Caco-2 (cell line): ENCODE measurements at regions not wholly inside any gene's neighbourhood (a gene's known extent, or its start where the extent isn't known, plus 50 kb on each side); places are given as distances from the start of the nearest gene placed in this dataset.

ENCODE experiments used
- BruUV-seq: library from RNA; stranded (reverse); fragments of 400-500 nt; replicated peaks from 2 replicates; lab custom pipeline; 2021; lab: Mats Ljungman, UMichigan
- CTCF ChIA-PET: fragments of 300-600 bp; sonication (Branson Sonifier 250); formaldehyde crosslinking; loops from one replicate; lab custom pipeline; 2022; ENCODE audit warnings: antibody characterized with exemption; lab: Charles Lee
- POLR2A ChIA-PET: fragments of 300-600 bp; sonication (Branson Sonifier 250); formaldehyde crosslinking; loops from one replicate; lab custom pipeline; 2022; ENCODE audit warnings: antibody characterized with exemption; lab: Charles Lee
- DNase-seq, 2 experiments: peaks; one replicate each; pipeline versions ENCODE4 v3.0.0 to v3.0.0-alpha.2; 2020 to 2022
- H3K27me3 ChIP-seq: replicated peaks from 2 replicates; pipeline ENCODE4 v1.6.0; 2011; ENCODE audit warnings: low read length; ENCODE audit not compliant: control insufficient read depth, insufficient read depth
- H3K36me3 ChIP-seq: 2 replicates; pipeline ENCODE4 v1.5.1; 2011; ENCODE audit warnings: low read length; ENCODE audit not compliant: control insufficient read depth, insufficient read depth
- H3K4me1 ChIP-seq: fragments of 250-450 bp; sonication (Bioruptor Pico); 2 replicates; pipeline ENCODE4 v1.5.1; 2020; ENCODE audit warnings: mild to moderate bottlenecking
- H3K4me3 ChIP-seq: 2 replicates; pipeline ENCODE4 v1.5.1; 2011; ENCODE audit warnings: low read depth, mild to moderate bottlenecking, control low read depth, low read length
- H3K9me3 ChIP-seq: fragments of 250-450 bp; sonication (Bioruptor Pico); 2 replicates; pipeline ENCODE4 v1.5.1; 2020; ENCODE audit warnings: mild to moderate bottlenecking, moderate library complexity
- H3K27ac Mint-ChIP-seq: one replicate; pipeline ENCODE4 v1.8.0; 2022; ENCODE audit warnings: mixed read lengths; ENCODE audit not compliant: unreplicated experiment
- H3K27me3 Mint-ChIP-seq: one replicate; pipeline ENCODE4 v1.8.0; 2022; ENCODE audit warnings: mixed read lengths; ENCODE audit not compliant: insufficient read depth, unreplicated experiment
- H3K36me3 Mint-ChIP-seq: one replicate; pipeline ENCODE4 v1.8.0; 2022; ENCODE audit warnings: mild to moderate bottlenecking, mixed read lengths; ENCODE audit not compliant: insufficient read depth, unreplicated experiment
- H3K4me1 Mint-ChIP-seq: one replicate; pipeline ENCODE4 v1.8.0; 2022; ENCODE audit warnings: low read depth, mixed read lengths; ENCODE audit not compliant: unreplicated experiment
- H3K4me3 Mint-ChIP-seq: one replicate; pipeline ENCODE4 v1.8.0; 2022; ENCODE audit warnings: mild to moderate bottlenecking, moderate library complexity, mixed read lengths; ENCODE audit not compliant: unreplicated experiment
- H3K9me3 Mint-ChIP-seq: one replicate; pipeline ENCODE4 v1.8.0; 2022; ENCODE audit warnings: mixed read lengths; ENCODE audit not compliant: unreplicated experiment
- intact Hi-C: fragments of 100-400 bp; cut with micrococcal nuclease; formaldehyde crosslinking; loops from one replicate; pipeline ENCODE4 v1.10.0; 2022; ENCODE audit not compliant: unreplicated experiment
- TF ChIP-seq, protein P1 (sequence below), 2 experiments: fragments of 200-600 bp in 1 of 2; IDR thresholded peaks; 1 replicate in 1 of 2; 2 replicates in 1 of 2; pipeline versions ENCODE4 v1.5.1 to v1.8.0; 2011 to 2022; ENCODE audit warnings: antibody characterized with exemption in 1 of 2, control low read depth in 1 of 2, inconsistent platforms in 1 of 2, low read depth in 1 of 2, low read length in 1 of 2, mild to moderate bottlenecking in 1 of 2, moderate library complexity in 1 of 2; ENCODE audit not compliant: insufficient read depth in 1 of 2, severe bottlenecking in 1 of 2, unreplicated experiment in 1 of 2

DNA sequence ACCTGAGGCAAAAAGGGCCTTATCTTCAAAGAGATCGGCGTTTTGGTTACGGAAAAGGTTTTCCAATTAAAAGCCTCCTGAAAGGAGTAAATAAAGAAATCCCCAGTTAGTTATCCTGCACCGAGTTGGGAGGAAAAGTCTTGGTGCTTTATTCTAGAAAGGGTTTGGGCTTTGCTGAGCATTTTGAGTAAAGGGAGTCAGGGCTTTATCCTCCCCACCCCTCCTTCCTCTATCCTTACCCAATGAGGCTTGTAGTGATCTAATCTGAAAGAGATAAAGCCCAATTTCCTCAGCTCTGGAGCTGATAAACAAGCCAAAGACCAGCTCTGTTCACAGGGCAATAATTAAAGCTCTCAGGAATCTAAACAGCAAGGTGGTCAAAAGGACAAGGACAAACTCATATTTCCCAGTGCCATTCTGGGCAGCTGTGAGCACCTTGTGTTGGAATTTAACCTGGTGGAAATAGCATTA lies 188.9 kb upstream of the TSC22D1 start:
- H3K27ac Mint-ChIP-seq, result peak overlapping the region; percentile 80
- Histone ChIP-seq H3K36me3 (no peaks in the 10 kb centered on the region), H3K4me1 (peaks cover 69% of the 10 kb centered on the region), H3K27me3 (no peaks in the 10 kb centered on the region), H3K9me3 (no peaks in the 10 kb centered on the region), H3K4me3 (no peak overlapping the region)
- POLR2A ChIA-PET, result interaction anchor here (0.5 to 0.6 kb wide), 2 partner anchors 330 to 573 kb away, joined by 3 to 7 read pairs; no protein-coding TSS in a partner anchor
- BruUV-seq, result no TSS peak
- CTCF ChIA-PET, result interaction anchor here (1.1 kb wide), 1 partner anchor 50 kb away, joined by 3 read pairs; no protein-coding TSS in a partner anchor
- intact Hi-C loops, result loop anchor here (1.0 to 5.0 kb wide), 3 partner anchors 9 to 87 kb away; no protein-coding TSS in a partner anchor
- H3K36me3 Mint-ChIP-seq, result no peaks in the 10 kb centered on the region
- peak overlapping the region; percentile 47 for H3K4me3 Mint-ChIP-seq
- TF ChIP-seq, protein P1, sequence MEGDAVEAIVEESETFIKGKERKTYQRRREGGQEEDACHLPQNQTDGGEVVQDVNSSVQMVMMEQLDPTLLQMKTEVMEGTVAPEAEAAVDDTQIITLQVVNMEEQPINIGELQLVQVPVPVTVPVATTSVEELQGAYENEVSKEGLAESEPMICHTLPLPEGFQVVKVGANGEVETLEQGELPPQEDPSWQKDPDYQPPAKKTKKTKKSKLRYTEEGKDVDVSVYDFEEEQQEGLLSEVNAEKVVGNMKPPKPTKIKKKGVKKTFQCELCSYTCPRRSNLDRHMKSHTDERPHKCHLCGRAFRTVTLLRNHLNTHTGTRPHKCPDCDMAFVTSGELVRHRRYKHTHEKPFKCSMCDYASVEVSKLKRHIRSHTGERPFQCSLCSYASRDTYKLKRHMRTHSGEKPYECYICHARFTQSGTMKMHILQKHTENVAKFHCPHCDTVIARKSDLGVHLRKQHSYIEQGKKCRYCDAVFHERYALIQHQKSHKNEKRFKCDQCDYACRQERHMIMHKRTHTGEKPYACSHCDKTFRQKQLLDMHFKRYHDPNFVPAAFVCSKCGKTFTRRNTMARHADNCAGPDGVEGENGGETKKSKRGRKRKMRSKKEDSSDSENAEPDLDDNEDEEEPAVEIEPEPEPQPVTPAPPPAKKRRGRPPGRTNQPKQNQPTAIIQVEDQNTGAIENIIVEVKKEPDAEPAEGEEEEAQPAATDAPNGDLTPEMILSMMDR (IDR thresholded peaks at IDR 0.05; ENCODE audit: insufficient read depth in 1 of 2, low read depth in 1 of 2, low read length in 1 of 2, severe bottlenecking in 1 of 2, unreplicated experiment in 1 of 2), result no peak
- H3K27me3 Mint-ChIP-seq, result no peaks in the 10 kb centered on the region
- no peaks in the 10 kb centered on the region for H3K9me3 Mint-ChIP-seq
- H3K4me1 Mint-ChIP-seq, result peaks cover 41% of the 10 kb centered on the region
- peak; percentile 52 to 79 for DNase-seq

DNA sequence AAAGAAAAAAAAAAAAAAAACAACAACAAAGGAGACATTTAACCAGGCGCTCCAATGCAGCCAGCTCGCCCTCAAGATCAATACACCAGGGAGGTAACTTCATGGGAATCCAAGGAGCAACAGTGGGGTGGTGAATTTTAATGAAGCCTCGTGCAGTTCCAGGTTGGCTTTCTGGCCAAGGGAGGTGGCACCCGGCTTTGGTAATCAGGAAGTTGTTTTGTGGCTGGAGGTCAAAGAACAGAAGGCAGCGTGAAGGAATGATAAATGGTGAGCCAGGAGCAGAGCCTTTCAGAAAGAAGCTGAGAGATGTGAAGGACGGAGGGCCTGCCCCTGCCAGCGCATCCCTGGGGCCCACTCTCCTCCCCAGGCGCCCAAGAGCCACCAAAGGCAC lies 188.2 kb upstream of the TSC22D1 start:
- no peaks in the 10 kb centered on the region for H3K27me3 ChIP-seq
- H3K4me1 ChIP-seq, result peaks cover 70% of the 10 kb centered on the region
- peak overlapping the region; percentile 47 for H3K4me3 Mint-ChIP-seq
- H3K9me3 Mint-ChIP-seq, result no peaks in the 10 kb centered on the region
- peak overlapping the region; percentile 80 for H3K27ac Mint-ChIP-seq
- ChIA-PET POLR2A (no interaction called here), CTCF (interaction anchor here (0.7 to 1.1 kb wide), 2 partner anchors 51 to 1752 kb away, joined by 3 to 4 read pairs; no protein-coding TSS in a partner anchor)
- H3K4me1 Mint-ChIP-seq, result peaks cover 48% of the 10 kb centered on the region
- H3K27me3 Mint-ChIP-seq, result no peaks in the 10 kb centered on the region
- DNase-seq, result peak; percentile 20 to 70
- TF ChIP-seq, protein P1 (IDR thresholded peaks at IDR 0.05; ENCODE audit: insufficient read depth in 1 of 2, low read depth in 1 of 2, low read length in 1 of 2, severe bottlenecking in 1 of 2, unreplicated experiment in 1 of 2), result no peak
- H3K4me3 ChIP-seq, result no peak overlapping the region
- H3K9me3 ChIP-seq, result no peaks in the 10 kb centered on the region
- H3K36me3 ChIP-seq, result no peaks in the 10 kb centered on the region
- intact Hi-C loops, result loop anchor here (2.0 kb wide), 1 partner anchor 51 kb away; no protein-coding TSS in a partner anchor
- BruUV-seq, result no TSS peak
- H3K36me3 Mint-ChIP-seq, result no peaks in the 10 kb centered on the region

DNA sequence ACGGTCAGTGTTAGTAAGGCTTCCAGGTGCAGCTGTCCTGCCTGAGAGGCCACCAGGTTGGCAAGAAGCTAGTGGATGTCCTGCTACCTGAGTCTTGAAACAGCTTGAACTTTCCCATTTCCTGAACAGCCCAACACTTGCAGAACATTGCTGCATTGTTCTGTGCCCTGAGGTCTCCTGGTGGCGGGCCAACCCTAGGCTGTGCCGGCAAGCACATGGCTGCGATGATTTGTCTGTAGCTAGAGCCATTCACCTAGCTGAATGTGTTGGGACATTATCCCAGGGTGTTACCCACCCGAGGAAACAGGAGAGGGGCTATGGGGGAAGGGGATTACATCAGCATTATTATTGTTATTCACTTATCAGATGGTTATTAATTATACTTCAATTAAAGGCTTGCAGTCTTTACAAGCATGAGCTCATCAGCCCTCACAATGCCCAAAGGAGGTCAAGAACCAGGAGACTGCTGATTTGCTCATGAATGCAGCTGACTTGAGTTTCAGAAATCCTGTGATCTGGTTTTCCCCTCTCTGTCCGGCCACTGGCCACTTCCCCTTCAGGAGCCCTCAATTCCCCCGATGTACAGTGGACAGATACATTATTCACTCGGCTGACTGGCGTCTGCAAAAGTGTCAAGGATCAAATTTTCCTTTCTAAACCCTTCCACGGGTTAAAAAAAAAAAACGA lies 187.6 kb upstream of the TSC22D1 start:
- peak overlapping the region; percentile 80 for H3K27ac Mint-ChIP-seq
- POLR2A ChIA-PET, result no interaction called here

More for the DNA sequence above, 187.6 kb upstream of the TSC22D1 start:
- no peak for DNase-seq
- H3K36me3 ChIP-seq, result no peaks in the 10 kb centered on the region
- CTCF ChIA-PET, result interaction anchor here (0.7 kb wide), 1 partner anchor 1753 kb away, joined by 4 read pairs; no protein-coding TSS in a partner anchor
- Mint-ChIP-seq H3K9me3 (no peaks in the 10 kb centered on the region), H3K36me3 (no peaks in the 10 kb centered on the region), H3K4me3 (peak overlapping the region; percentile 47), H3K27me3 (no peaks in the 10 kb centered on the region), H3K4me1 (peaks cover 53% of the 10 kb centered on the region)
- H3K4me1 ChIP-seq, result peaks cover 74% of the 10 kb centered on the region
- BruUV-seq, result no TSS peak
- intact Hi-C loops, result loop anchor here (2.0 kb wide), 1 partner anchor 51 kb away; no protein-coding TSS in a partner anchor
- TF ChIP-seq, protein P1 (IDR thresholded peaks at IDR 0.05; ENCODE audit: insufficient read depth in 1 of 2, low read depth in 1 of 2, low read length in 1 of 2, severe bottlenecking in 1 of 2, unreplicated experiment in 1 of 2), result no peak
- no peak overlapping the region for H3K4me3 ChIP-seq
- H3K27me3 ChIP-seq, result no peaks in the 10 kb centered on the region
- no peaks in the 10 kb centered on the region for H3K9me3 ChIP-seq
